H1 (cell line): ENCODE measurements at regions not wholly inside any gene's neighbourhood (a gene's known extent, or its start where the extent isn't known, plus 50 kb on each side); places are given as distances from the start of the nearest gene placed in this dataset.

Experiments used
- CTCF ChIA-PET: fragments of 300-600 bp; sonication (Branson Sonifier 250); formaldehyde crosslinking; loops from one replicate; lab custom pipeline; 2021; ENCODE audit not compliant: partially characterized antibody; lab: Charles Lee
- POLR2A ChIA-PET: fragments of 300-600 bp; sonication (Branson Sonifier 250); formaldehyde crosslinking; loops from one replicate; lab custom pipeline; 2021; ENCODE audit warnings: inconsistent platforms; ENCODE audit not compliant: partially characterized antibody; lab: Charles Lee
- DNase-seq, 2 experiments: peaks; one replicate each; pipeline versions ENCODE4 v3.0.0 to v3.0.0-alpha.2; 2010 to 2022; ENCODE audit warnings: low spot score in 2 of 2, low read depth in 1 of 2, mixed read lengths in 1 of 2
- FAIRE-seq: peaks from 2 replicates; lab custom pipeline; 2011; peaks lifted over from hg19 to GRCh38; lab: Jason Lieb, UNC
- H2AFZ ChIP-seq: 2 replicates; pipeline ENCODE4 v1.8.1; 2012; ENCODE audit warnings: low read length, inconsistent platforms
- H2AK5ac ChIP-seq: 2 replicates; pipeline ENCODE4 v1.6.1; 2013; ENCODE audit warnings: low read depth, low read length
- H2BK120ac ChIP-seq: replicated peaks from 2 replicates; pipeline ENCODE3; 2013; ENCODE audit warnings: low read depth, low read length, inconsistent platforms
- H2BK12ac ChIP-seq: 2 replicates; pipeline ENCODE4 v1.6.1; 2013; ENCODE audit warnings: low read depth, low read length
- H2BK15ac ChIP-seq: 2 replicates; pipeline ENCODE4 v1.6.1; 2013; ENCODE audit warnings: low read length
- H2BK20ac ChIP-seq: 2 replicates; pipeline ENCODE4 v1.6.1; 2013; ENCODE audit warnings: low read length
- H2BK5ac ChIP-seq: 2 replicates; pipeline ENCODE4 v1.6.1; 2013; ENCODE audit warnings: low read depth, low read length
- H3K14ac ChIP-seq: 2 replicates; pipeline ENCODE4 v1.6.1; 2013; ENCODE audit warnings: inconsistent platforms; ENCODE audit not compliant: insufficient read length
- H3K18ac ChIP-seq: 2 replicates; pipeline ENCODE4 v1.6.1; 2013; ENCODE audit warnings: low read length; ENCODE audit errors: extremely low read depth
- H3K23ac ChIP-seq: 2 replicates; pipeline ENCODE4 v1.6.1; 2013; ENCODE audit warnings: inconsistent platforms; ENCODE audit not compliant: insufficient read length
- H3K23me2 ChIP-seq: 2 replicates; pipeline ENCODE4 v1.6.1; 2013; ENCODE audit warnings: low read depth, low read length
- H3K27ac ChIP-seq: 2 replicates; pipeline ENCODE4 v1.6.1; 2011; ENCODE audit warnings: low read depth, low read length, inconsistent platforms
- H3K27me3 ChIP-seq, 4 experiments: replicated peaks in 1 of 4; 1 replicate in 1 of 4; 2 replicates in 3 of 4; pipeline versions ENCODE4 v1.6.1 to v1.8.1; 2011 to 2013; ENCODE audit warnings: low read length in 3 of 4, mild to moderate bottlenecking in 3 of 4, inconsistent platforms in 2 of 4, mixed read lengths in 2 of 4, moderate library complexity in 1 of 4; ENCODE audit not compliant: control insufficient read depth in 3 of 4, insufficient read depth in 3 of 4; ENCODE audit errors: extremely low read depth in 1 of 4
- H3K36me3 ChIP-seq, 4 experiments: 2 replicates each; pipeline versions ENCODE4 v1.6.1 to v1.8.1; 2011 to 2013; ENCODE audit warnings: mild to moderate bottlenecking in 4 of 4, low read length in 3 of 4, moderate library complexity in 2 of 4, control low read depth in 1 of 4, inconsistent platforms in 1 of 4; ENCODE audit not compliant: insufficient read depth in 4 of 4, control insufficient read depth in 2 of 4
- H3K4ac ChIP-seq: replicated peaks from 2 replicates; pipeline ENCODE3; 2013; ENCODE audit warnings: low read length, low read depth, mixed read lengths, inconsistent platforms; ENCODE audit not compliant: insufficient read length
- H3K4me1 ChIP-seq, 4 experiments: replicated peaks in 1 of 4; 1 replicate in 1 of 4; 2 replicates in 3 of 4; pipeline versions ENCODE4 v1.6.1 to v1.8.1; 2011 to 2013; ENCODE audit warnings: low read length in 3 of 4, inconsistent platforms in 2 of 4, mixed read lengths in 1 of 4; ENCODE audit not compliant: insufficient read depth in 4 of 4, control insufficient read depth in 3 of 4
- H3K4me2 ChIP-seq, 2 experiments: 2 replicates each; pipeline versions ENCODE4 v1.6.1 to v1.8.1; 2011 to 2013; ENCODE audit warnings: low read depth in 2 of 2, low read length in 2 of 2, control low read depth in 1 of 2, inconsistent platforms in 1 of 2, mild to moderate bottlenecking in 1 of 2; ENCODE audit not compliant: insufficient read depth in 1 of 2
- H3K4me3 ChIP-seq, 4 experiments: fragments of 200-600, 300-600 bp in 1 of 4; sonication (generic), shearing (Covaris generic), sonication (Bioruptor Twin) in 1 of 4; 2 replicates each; pipeline versions ENCODE4 v1.5.1 to v1.8.1; 2011 to 2016; ENCODE audit warnings: low read length in 4 of 4, low read depth in 3 of 4, control low read depth in 2 of 4, inconsistent platforms in 2 of 4, mild to moderate bottlenecking in 2 of 4, mixed read lengths in 1 of 4, moderate library complexity in 1 of 4; ENCODE audit not compliant: insufficient read depth in 2 of 4; ENCODE audit errors: extremely low read depth in 1 of 4
- H3K56ac ChIP-seq: replicated peaks from 2 replicates; pipeline ENCODE3; 2013; ENCODE audit warnings: low read depth, mild to moderate bottlenecking, mixed read lengths, low read length, inconsistent platforms; ENCODE audit not compliant: insufficient read length
- H3K79me1 ChIP-seq: 2 replicates; pipeline ENCODE4 v1.6.1; 2013; ENCODE audit warnings: low read depth, low read length, control low read depth
- H3K79me2 ChIP-seq, 2 experiments: 2 replicates each; pipeline versions ENCODE4 v1.6.1 to v1.8.1; 2012 to 2013; ENCODE audit warnings: low read length in 2 of 2, mild to moderate bottlenecking in 2 of 2, inconsistent platforms in 1 of 2; ENCODE audit not compliant: insufficient read depth in 2 of 2, control insufficient read depth in 1 of 2
- H3K9ac ChIP-seq, 4 experiments: replicated peaks in 1 of 4; 1 replicate in 1 of 4; 2 replicates in 3 of 4; pipeline versions ENCODE4 v1.6.1 to v1.8.1; 2011 to 2013; ENCODE audit warnings: low read depth in 3 of 4, low read length in 3 of 4, control low read depth in 2 of 4, mild to moderate bottlenecking in 2 of 4, moderate library complexity in 2 of 4, inconsistent platforms in 1 of 4; ENCODE audit errors: extremely low read depth in 1 of 4
- H3K9me3 ChIP-seq, 2 experiments: 2 replicates each; pipeline versions ENCODE4 v1.6.1 to v1.8.1; 2012 to 2013; ENCODE audit warnings: mild to moderate bottlenecking in 2 of 2, moderate library complexity in 2 of 2, control low read depth in 1 of 2, inconsistent platforms in 1 of 2, low read depth in 1 of 2, low read length in 1 of 2, mixed read lengths in 1 of 2; ENCODE audit not compliant: insufficient read depth in 2 of 2
- H4K20me1 ChIP-seq, 2 experiments: replicated peaks in 1 of 2; 2 replicates each; pipeline versions ENCODE3 to v1.8.1; 2011 to 2013; ENCODE audit warnings: inconsistent platforms in 2 of 2, low read length in 2 of 2, mild to moderate bottlenecking in 1 of 2; ENCODE audit not compliant: insufficient read depth in 2 of 2, control insufficient read depth in 1 of 2
- H4K5ac ChIP-seq: 2 replicates; pipeline ENCODE4 v1.6.1; 2013; ENCODE audit warnings: low read length, low read depth, mixed read lengths, inconsistent platforms; ENCODE audit not compliant: insufficient read length
- H4K8ac ChIP-seq: 2 replicates; pipeline ENCODE4 v1.8.0; 2013; ENCODE audit warnings: mild to moderate bottlenecking, moderate library complexity, low read length, inconsistent platforms; ENCODE audit not compliant: insufficient read depth; ENCODE audit errors: extremely low read depth
- H4K91ac ChIP-seq: replicated peaks from 2 replicates; pipeline ENCODE3; 2013; ENCODE audit warnings: low read length, mixed read lengths, inconsistent platforms; ENCODE audit not compliant: insufficient read length
- BCL11A ChIP-seq, 2 experiments: IDR thresholded peaks; one replicate each; pipeline ENCODE4 v1.6.1; 2011; ENCODE audit warnings: low read depth in 2 of 2, low read length in 2 of 2, mild to moderate bottlenecking in 2 of 2
- GABPA ChIP-seq: IDR thresholded peaks from 2 replicates; pipeline ENCODE4 v1.6.1; 2011; ENCODE audit warnings: mild to moderate bottlenecking, low read length, moderate library complexity, borderline replicate concordance; ENCODE audit not compliant: insufficient read depth
- SIN3A ChIP-seq, 2 experiments: IDR thresholded peaks in 1 of 2; conservative IDR thresholded peaks in 1 of 2; 2 replicates each; pipeline ENCODE4 v1.6.1; 2011 to 2012; ENCODE audit warnings: low read length in 2 of 2, improper control_type of control experiment in 1 of 2, low read depth in 1 of 2, mild to moderate bottlenecking in 1 of 2
- SP2 ChIP-seq: IDR thresholded peaks from 2 replicates; pipeline ENCODE4 v1.6.1; 2012; ENCODE audit warnings: mild to moderate bottlenecking, low read length, inconsistent platforms
- TAF7 ChIP-seq: optimal IDR thresholded peaks from 2 replicates; pipeline ENCODE3; 2011; ENCODE audit warnings: low read depth, mild to moderate bottlenecking, inconsistent platforms, low read length, moderate library complexity, borderline replicate concordance
- TCF12 ChIP-seq: IDR thresholded peaks from 2 replicates; pipeline ENCODE4 v1.6.1; 2011; ENCODE audit warnings: low read depth, mild to moderate bottlenecking, low read length
- YY1 ChIP-seq: IDR thresholded peaks from 2 replicates; pipeline ENCODE4 v1.6.1; 2011; ENCODE audit warnings: low read depth, mild to moderate bottlenecking, low read length
- WGBS, 2 experiments: shearing (Covaris generic) in 1 of 2; methylation state at CpG; one replicate each; pipeline versions ENCODE4 v1.1.6 to v1.1.7; 2013 to 2015; ENCODE audit warnings: low lambda C conversion rate in 2 of 2, mixed read lengths in 2 of 2, inconsistent platforms in 1 of 2, low coverage in 1 of 2, missing lambda C conversion rate in 1 of 2; ENCODE audit not compliant: insufficient replicate concordance in 2 of 2, insufficient coverage in 1 of 2, insufficient read length in 1 of 2; ENCODE audit errors: extremely low coverage in 1 of 2, missing lambda C conversion rate in 1 of 2; 5-methylcytosine and 5-hydroxymethylcytosine counted together
- TF ChIP-seq, protein P1 (sequence below): IDR thresholded peaks from 2 replicates; pipeline ENCODE4 v1.6.1; 2012; ENCODE audit warnings: inconsistent platforms

DNA sequence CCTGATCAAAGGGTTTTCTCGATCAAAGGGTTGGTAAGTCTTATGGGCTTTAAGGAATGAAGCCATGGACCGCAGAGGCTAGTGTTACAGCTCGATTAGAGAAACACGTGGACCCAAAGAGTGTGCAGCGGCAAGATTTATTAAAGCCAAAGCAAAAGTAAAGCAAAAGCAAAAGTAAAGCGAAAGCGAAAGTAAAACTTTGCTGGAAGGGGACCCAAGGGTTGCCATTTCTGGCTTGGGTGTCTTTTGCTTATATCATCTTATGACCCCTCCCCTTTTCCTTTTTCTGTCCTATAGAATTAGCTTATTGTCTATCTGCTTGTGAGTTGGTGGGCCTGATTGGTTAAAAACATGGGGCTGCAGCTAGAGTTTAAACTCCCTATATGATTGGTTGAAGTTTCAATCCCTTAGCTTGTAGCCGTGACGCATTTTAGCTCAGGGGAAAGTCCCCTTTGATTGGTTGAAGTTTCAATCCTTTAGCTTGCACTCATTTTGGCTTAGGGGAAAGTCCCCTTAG lies 957.0 kb downstream of the AMY1C start:
- H2BK20ac ChIP-seq, result no peak overlapping the region
- H3K4ac ChIP-seq, result no peak overlapping the region
- no peak overlapping the region for H2BK15ac ChIP-seq
- H3K9ac ChIP-seq, result no peak overlapping the region
- H3K23me2 ChIP-seq, result no peaks in the 10 kb centered on the region
- H4K20me1 ChIP-seq, result no peaks in the 10 kb centered on the region
- no peak overlapping the region for H2BK120ac ChIP-seq
- H3K27me3 ChIP-seq, result no peaks in the 10 kb centered on the region
- H2AFZ ChIP-seq, result no peak overlapping the region; the same call in 1 of the 2 replicates
- H4K5ac ChIP-seq, result no peak overlapping the region
- H3K36me3 ChIP-seq, result no peaks in the 10 kb centered on the region
- H4K8ac ChIP-seq, result no peak overlapping the region
- H3K23ac ChIP-seq, result no peak overlapping the region
- no peak overlapping the region for H2BK5ac ChIP-seq
- no peaks in the 10 kb centered on the region for H3K79me2 ChIP-seq
- no peak overlapping the region for H3K14ac ChIP-seq
- H3K27ac ChIP-seq, result no peak overlapping the region
- no peak overlapping the region for H3K18ac ChIP-seq
- H4K91ac ChIP-seq, result no peak overlapping the region
- no peaks in the 10 kb centered on the region for H3K4me1 ChIP-seq
- no peak overlapping the region for H3K4me2 ChIP-seq
- ChIA-PET POLR2A (no interaction called here), CTCF (no interaction called here)
- no peaks in the 10 kb centered on the region for H3K79me1 ChIP-seq
- DNase-seq (no peak), FAIRE-seq (no peak)
- H2BK12ac ChIP-seq, result no peak overlapping the region
- TF ChIP-seq BCL11A (IDR thresholded peaks at IDR 0.05; ENCODE audit: low read depth in 2 of 2, low read length in 2 of 2) (no peak), YY1 (no peak), SP2 (no peak), SIN3A (conservative IDR thresholded peaks at IDR 0.05 in 1 of 2, IDR thresholded peaks at IDR 0.05 in 1 of 2; ENCODE audit: low read depth in 1 of 2, low read length in 2 of 2) (no peak), GABPA (no peak), TCF12 (no peak), TAF7 (no peak)
- TF ChIP-seq, protein P1, sequence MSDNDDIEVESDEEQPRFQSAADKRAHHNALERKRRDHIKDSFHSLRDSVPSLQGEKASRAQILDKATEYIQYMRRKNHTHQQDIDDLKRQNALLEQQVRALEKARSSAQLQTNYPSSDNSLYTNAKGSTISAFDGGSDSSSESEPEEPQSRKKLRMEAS, result no peak
- no peak overlapping the region for H3K56ac ChIP-seq
- H3K4me3 ChIP-seq, result no peak overlapping the region
- 94% methylated on average over 9 of the region's 9 CpGs; no CpG with 5 or more reads in 1 of the 2 experiments for WGBS, 2 experiments
- H2AK5ac ChIP-seq, result no peak overlapping the region
- no peaks in the 10 kb centered on the region for H3K9me3 ChIP-seq
